ENCODE measurements at regions not wholly inside any gene's neighbourhood (a gene's known extent, or its start where the extent isn't known, plus 50 kb on each side); places are given as distances from the start of the nearest gene placed in this dataset.

GRCh38 chr6:81484251-81484650 lies 268.2 kb downstream of the TENT5A start:
- no peak for TF ChIP-seq CTCF (IDR thresholded peaks at IDR 0.05; ENCODE audit: poor library complexity)
- no peak for TF ChIP-seq EZH2phosphoT487 (IDR thresholded peaks at IDR 0.05; ENCODE audit: low read depth, severe bottlenecking, unreplicated experiment)
- TF ChIP-seq EZH2 (IDR thresholded peaks at IDR 0.05; ENCODE audit: borderline replicate concordance): no peak

All from hepatocyte (in vitro differentiated cells).